WTC11 (cell line): ENCODE measurements at regions not wholly inside any gene's neighbourhood (a gene's known extent, or its start where the extent isn't known, plus 50 kb on each side); places are given as distances from the start of the nearest gene placed in this dataset.
"Not testable (repeated sequence)": the region's sequence is repeated elsewhere in the genome, so short reads cannot be mapped to it uniquely, and the experiment has no call there.

ENCODE experiments used
- ATAC-seq: fragments of 200-7000 bp; cut with Tn5 transposase; 2 replicates; pipeline ENCODE4 v1.10.0; 2021; ENCODE audit warnings: mild to moderate bottlenecking, moderate library complexity
- CTCF ChIA-PET: fragments of 300-600 bp; sonication (Branson Sonifier 250); formaldehyde crosslinking; loops from one replicate; lab custom pipeline; 2021; ENCODE audit warnings: antibody characterized with exemption; lab: Charles Lee
- POLR2A ChIA-PET: fragments of 350-600 bp; sonication (Branson Sonifier 250); formaldehyde crosslinking; loops from one replicate; lab custom pipeline; 2021; ENCODE audit warnings: antibody characterized with exemption; lab: Charles Lee
- DNase-seq: peaks from one replicate; pipeline ENCODE4 v3.0.0; 2021; ENCODE audit warnings: low spot score
- H3K27ac Mint-ChIP-seq: 2 replicates; pipeline ENCODE4 v1.8.0; 2021; ENCODE audit warnings: mixed read lengths
- H3K27me3 Mint-ChIP-seq: 2 replicates; pipeline ENCODE4 v1.8.0; 2021; ENCODE audit warnings: low read depth, mild to moderate bottlenecking, moderate library complexity, mixed read lengths
- H3K36me3 Mint-ChIP-seq: 2 replicates; pipeline ENCODE4 v1.8.0; 2021; ENCODE audit warnings: mixed read lengths
- H3K4me1 Mint-ChIP-seq: 2 replicates; pipeline ENCODE4 v1.8.0; 2022; ENCODE audit warnings: mixed read lengths
- H3K4me3 Mint-ChIP-seq: 2 replicates; pipeline ENCODE4 v1.8.0; 2021; ENCODE audit warnings: mild to moderate bottlenecking, moderate library complexity, mixed read lengths
- H3K9me3 Mint-ChIP-seq: 2 replicates; pipeline ENCODE4 v1.8.0; 2021; ENCODE audit warnings: mixed read lengths
- AR ChIP-seq: fragments of 250-450 bp; sonication (Bioruptor Pico); IDR thresholded peaks from 2 replicates; pipeline ENCODE4 v1.9.0; 2021; ENCODE audit warnings: mild to moderate bottlenecking
- ATF6 ChIP-seq: sonication (generic); formaldehyde crosslinking; IDR thresholded peaks from 2 replicates; pipeline ENCODE4 v1.8.1; 2023; ENCODE audit warnings: mild to moderate bottlenecking, missing genetic modification reagents
- CREM ChIP-seq: sonication (generic); formaldehyde crosslinking; IDR thresholded peaks from 2 replicates; pipeline ENCODE4 v1.8.1; 2022; ENCODE audit warnings: mild to moderate bottlenecking, missing genetic modification reagents, moderate library complexity
- FOXP1 ChIP-seq: sonication (generic); formaldehyde crosslinking; IDR thresholded peaks from 2 replicates; pipeline ENCODE4 v1.8.0; 2022; ENCODE audit warnings: missing genetic modification reagents, mild to moderate bottlenecking, moderate library complexity, borderline replicate concordance
- FOXP4 ChIP-seq: sonication (generic); formaldehyde crosslinking; IDR thresholded peaks from 2 replicates; pipeline ENCODE4 v1.8.0; 2022; ENCODE audit warnings: mild to moderate bottlenecking, missing genetic modification reagents
- HMGA2 ChIP-seq: fragments of 250-450 bp; sonication (Bioruptor Pico); IDR thresholded peaks from 2 replicates; pipeline ENCODE4 v1.4.0; 2021; ENCODE audit warnings: mild to moderate bottlenecking, moderate library complexity
- KAT7 ChIP-seq: sonication (generic); formaldehyde crosslinking; IDR thresholded peaks from 2 replicates; pipeline ENCODE4 v1.8.1; 2023; ENCODE audit warnings: missing genetic modification reagents, mild to moderate bottlenecking, borderline replicate concordance
- MXD4 ChIP-seq: fragments of 250-450 bp; sonication (Bioruptor Pico); IDR thresholded peaks from 2 replicates; pipeline ENCODE4 v1.8.0; 2021; ENCODE audit warnings: mild to moderate bottlenecking, moderate library complexity, borderline replicate concordance
- NR3C1 ChIP-seq: sonication (generic); formaldehyde crosslinking; conservative IDR thresholded peaks from 2 replicates; pipeline ENCODE4 v1.8.1; 2023; ENCODE audit warnings: low read depth, mild to moderate bottlenecking, missing genetic modification reagents
- RELA ChIP-seq: sonication (generic); formaldehyde crosslinking; IDR thresholded peaks from 2 replicates; pipeline ENCODE4 v1.8.1; 2022; ENCODE audit warnings: missing genetic modification reagents, mild to moderate bottlenecking, borderline replicate concordance
- TEAD4 ChIP-seq: sonication (generic); formaldehyde crosslinking; IDR thresholded peaks from 2 replicates; pipeline ENCODE4 v1.8.0; 2022; ENCODE audit warnings: mild to moderate bottlenecking, missing genetic modification reagents
- TP53 ChIP-seq: sonication (generic); formaldehyde crosslinking; IDR thresholded peaks from 2 replicates; pipeline ENCODE4 v1.8.1; 2023; ENCODE audit warnings: mild to moderate bottlenecking, missing genetic modification reagents
- ZBTB43 ChIP-seq: sonication (generic); formaldehyde crosslinking; IDR thresholded peaks from 2 replicates; pipeline ENCODE4 v1.8.1; 2023; ENCODE audit warnings: mild to moderate bottlenecking, missing genetic modification reagents
- ZNF425 ChIP-seq: fragments of 250-450 bp; sonication (Bioruptor Pico); conservative IDR thresholded peaks from 2 replicates; pipeline ENCODE4 v1.9.0; 2021; ENCODE audit warnings: mild to moderate bottlenecking
- ZNF532 ChIP-seq: fragments of 250-450 bp; sonication (Bioruptor Pico); IDR thresholded peaks from 2 replicates; pipeline ENCODE4 v1.9.0; 2021; ENCODE audit warnings: mild to moderate bottlenecking, borderline replicate concordance

- TF ChIP-seq FOXP1 (CRISPR knock-in tag) (no peak), TP53 (no peak), ATF6 (no peak), MXD4 (CRISPR knock-in tag) (no peak)
Measured at GRCh38 chr4:85210353-85210752, 243.9 kb upstream of the WDFY3 start (continued).

- peaks cover 51% of the 10 kb centered on the region for H3K36me3 Mint-ChIP-seq
- POLR2A ChIA-PET, CTCF ChIA-PET, H3K27ac Mint-ChIP-seq, H3K4me3 Mint-ChIP-seq, DNase-seq, H3K4me1 Mint-ChIP-seq, ATAC-seq, H3K27me3 Mint-ChIP-seq: not testable (repeated sequence)
- H3K9me3 Mint-ChIP-seq: peaks cover 91% of the 10 kb centered on the region
Measured at GRCh38 chr4:85216571-85216970, 250.1 kb upstream of the WDFY3 start.

GRCh38 chr4:85218756-85219155, 252.3 kb upstream of the WDFY3 start:
- POLR2A ChIA-PET: no interaction called here
- no peak for TF ChIP-seq ZNF532 (CRISPR knock-in tag)
- no peak for TF ChIP-seq ZNF425 (CRISPR knock-in tag)
- no peak for TF ChIP-seq NR3C1 (CRISPR knock-in tag)
- no peak for TF ChIP-seq HMGA2 (CRISPR knock-in tag)
- no peak for TF ChIP-seq CREM (CRISPR knock-in tag)
- CTCF ChIA-PET: no interaction called here
- Mint-ChIP-seq H3K36me3 (peaks cover 48% of the 10 kb centered on the region), H3K4me3 (no peak overlapping the region), H3K27ac (no peak overlapping the region), H3K4me1 (peaks cover 2% of the 10 kb centered on the region; the same call in 1 of the 2 replicates), H3K27me3 (peaks cover 6% of the 10 kb centered on the region; the same call in 1 of the 2 replicates), H3K9me3 (peaks cover 83% of the 10 kb centered on the region)
- no peak for DNase-seq
- ATAC-seq: no peak

- Mint-ChIP-seq H3K9me3 (peaks cover 69% of the 10 kb centered on the region), H3K4me1 (peaks cover 3% of the 10 kb centered on the region; the same call in 1 of the 2 replicates)
- TF ChIP-seq TEAD4 (CRISPR knock-in tag): no peak
- no peak for TF ChIP-seq KAT7 (CRISPR knock-in tag)
- no peak for TF ChIP-seq FOXP4 (CRISPR knock-in tag)
- TF ChIP-seq RELA (CRISPR knock-in tag): no peak
- TF ChIP-seq AR (CRISPR knock-in tag): no peak
- TF ChIP-seq ZBTB43 (CRISPR knock-in tag): no peak
Measured at GRCh38 chr4:85221606-85222005, 253.3 kb upstream of the ARHGAP24 start.

More at GRCh38 chr4:85221606-85222005, 253.3 kb upstream of the ARHGAP24 start:
- ATAC-seq (no peak), DNase-seq (no peak)
- Mint-ChIP-seq H3K36me3 (peaks cover 36% of the 10 kb centered on the region), H3K27ac (no peak overlapping the region), H3K27me3 (peaks cover 2% of the 10 kb centered on the region; the same call in 1 of the 2 replicates), H3K4me3 (no peak overlapping the region)
- CTCF ChIA-PET: no interaction called here
- POLR2A ChIA-PET: no interaction called here
